ENCODE measurements at regions not wholly inside any gene's neighbourhood (a gene's known extent, or its start where the extent isn't known, plus 50 kb on each side); places are given as distances from the start of the nearest gene placed in this dataset.

GRCh38 chr18:39375066-39375465, 1809.5 kb upstream of the CELF4 start:
- no peak overlapping the region for H3K4me3 ChIP-seq (ENCODE audit: low read depth, low read length)
- no peak for TF ChIP-seq CTCF (IDR thresholded peaks at IDR 0.05; ENCODE audit: insufficient read depth, low read length, poor library complexity, severe bottlenecking)
- no peaks in the 10 kb centered on the region for H3K27me3 ChIP-seq (ENCODE audit: control insufficient read depth, insufficient read depth, low read length)
- DNase-seq (ENCODE audit: low read depth) = no peak
- H3K36me3 ChIP-seq (ENCODE audit: control insufficient read depth, insufficient read depth, low read length) = no peaks in the 10 kb centered on the region

- Histone ChIP-seq H3K27me3 (ENCODE audit: control insufficient read depth, insufficient read depth, low read length) (no peaks in the 10 kb centered on the region), H3K4me3 (ENCODE audit: low read depth, low read length) (no peak overlapping the region), H3K36me3 (ENCODE audit: control insufficient read depth, insufficient read depth, low read length) (no peaks in the 10 kb centered on the region)
- DNase-seq (ENCODE audit: low read depth) = no peak
- no peak for TF ChIP-seq CTCF (IDR thresholded peaks at IDR 0.05; ENCODE audit: insufficient read depth, low read length, poor library complexity, severe bottlenecking)
Measured at GRCh38 chr18:39371996-39372395, 1806.4 kb upstream of the CELF4 start.

- no peak overlapping the region for H3K4me3 ChIP-seq (ENCODE audit: low read depth, low read length)
- no peaks in the 10 kb centered on the region for H3K36me3 ChIP-seq (ENCODE audit: control insufficient read depth, insufficient read depth, low read length)
- TF ChIP-seq CTCF (IDR thresholded peaks at IDR 0.05; ENCODE audit: insufficient read depth, low read length, poor library complexity, severe bottlenecking) = no peak
- DNase-seq (ENCODE audit: low read depth) = no peak
- H3K27me3 ChIP-seq (ENCODE audit: control insufficient read depth, insufficient read depth, low read length) = no peaks in the 10 kb centered on the region
Measured at GRCh38 chr18:39366656-39367055, 1801.1 kb upstream of the CELF4 start.

GRCh38 chr18:39365836-39366485, 1800.4 kb upstream of the CELF4 start:
- H3K4me3 ChIP-seq (ENCODE audit: low read depth, low read length) = no peak overlapping the region
- TF ChIP-seq CTCF (IDR thresholded peaks at IDR 0.05; ENCODE audit: insufficient read depth, low read length, poor library complexity, severe bottlenecking) = no peak

GRCh38 chr18:39360072-39360471, 1794.5 kb upstream of the CELF4 start:
- TF ChIP-seq CTCF (IDR thresholded peaks at IDR 0.05; ENCODE audit: insufficient read depth, low read length, poor library complexity, severe bottlenecking) = no peak
- H3K27me3 ChIP-seq (ENCODE audit: control insufficient read depth, insufficient read depth, low read length) = no peaks in the 10 kb centered on the region
- no peak for DNase-seq (ENCODE audit: low read depth)

More at GRCh38 chr18:39365836-39366485, 1800.4 kb upstream of the CELF4 start:
- Histone ChIP-seq H3K27me3 (ENCODE audit: control insufficient read depth, insufficient read depth, low read length) (no peaks in the 10 kb centered on the region), H3K36me3 (ENCODE audit: control insufficient read depth, insufficient read depth, low read length) (no peaks in the 10 kb centered on the region)
- DNase-seq (ENCODE audit: low read depth) = no peak

GRCh38 chr18:39359636-39360035, 1794.0 kb upstream of the CELF4 start:
- Histone ChIP-seq H3K36me3 (ENCODE audit: control insufficient read depth, insufficient read depth, low read length) (no peaks in the 10 kb centered on the region), H3K4me3 (ENCODE audit: low read depth, low read length) (no peak overlapping the region), H3K27me3 (ENCODE audit: control insufficient read depth, insufficient read depth, low read length) (no peaks in the 10 kb centered on the region)
- DNase-seq (ENCODE audit: low read depth) = no peak
- no peak for TF ChIP-seq CTCF (IDR thresholded peaks at IDR 0.05; ENCODE audit: insufficient read depth, low read length, poor library complexity, severe bottlenecking)

More at GRCh38 chr18:39360072-39360471, 1794.5 kb upstream of the CELF4 start:
- Histone ChIP-seq H3K4me3 (ENCODE audit: low read depth, low read length) (no peak overlapping the region), H3K36me3 (ENCODE audit: control insufficient read depth, insufficient read depth, low read length) (no peaks in the 10 kb centered on the region)

All from kidney epithelial cell (primary cell).